Adrenal gland (tissue), 5 donors: ENCODE measurements at regions not wholly inside any gene's neighbourhood (a gene's known extent, or its start where the extent isn't known, plus 50 kb on each side); places are given as distances from the start of the nearest gene placed in this dataset.

Experiments used
- CTCF ChIP-seq, 6 experiments: fragments of 450-650 bp in 4 of 6; fragments of 200-600 bp in 2 of 6; sonication (generic) in 1 of 6; IDR thresholded peaks; 1 replicate in 5 of 6; 2 replicates in 1 of 6; pipeline versions ENCODE4 v1.5.1 to v1.8.0; 2016 to 2021; ENCODE audit warnings: antibody characterized with exemption in 6 of 6, mild to moderate bottlenecking in 2 of 6, moderate library complexity in 1 of 6
- POLR2A ChIP-seq, 2 donors: fragments of 450-650 bp; IDR thresholded peaks; one replicate each; pipeline ENCODE4 v1.6.1; 2017; ENCODE audit warnings: antibody characterized with exemption in 2 of 2, mild to moderate bottlenecking in 2 of 2, moderate library complexity in 1 of 2
- donor health status: DM: no; HTN: no; CAD: no.

- TF ChIP-seq CTCF (IDR thresholded peaks at IDR 0.05) = no peak
- TF ChIP-seq POLR2A (IDR thresholded peaks at IDR 0.05) = no peak
Observed at GRCh38 chr10:3662775-3663174, 122.2 kb downstream of the KLF6 start.
